Erythroblast (primary cell): ENCODE measurements at regions not wholly inside any gene's neighbourhood (a gene's known extent, or its start where the extent isn't known, plus 50 kb on each side); places are given as distances from the start of the nearest gene placed in this dataset.

Experiments used
- GATA1 ChIP-seq: IDR thresholded peaks from 2 replicates; pipeline ENCODE4 v1.6.1; 2011; ENCODE audit warnings: low read depth, mild to moderate bottlenecking, control low read depth, low read length, moderate library complexity
- POLR2A ChIP-seq: IDR thresholded peaks from 2 replicates; pipeline ENCODE4 v1.6.1; 2011; ENCODE audit warnings: mild to moderate bottlenecking, low read length

DNA sequence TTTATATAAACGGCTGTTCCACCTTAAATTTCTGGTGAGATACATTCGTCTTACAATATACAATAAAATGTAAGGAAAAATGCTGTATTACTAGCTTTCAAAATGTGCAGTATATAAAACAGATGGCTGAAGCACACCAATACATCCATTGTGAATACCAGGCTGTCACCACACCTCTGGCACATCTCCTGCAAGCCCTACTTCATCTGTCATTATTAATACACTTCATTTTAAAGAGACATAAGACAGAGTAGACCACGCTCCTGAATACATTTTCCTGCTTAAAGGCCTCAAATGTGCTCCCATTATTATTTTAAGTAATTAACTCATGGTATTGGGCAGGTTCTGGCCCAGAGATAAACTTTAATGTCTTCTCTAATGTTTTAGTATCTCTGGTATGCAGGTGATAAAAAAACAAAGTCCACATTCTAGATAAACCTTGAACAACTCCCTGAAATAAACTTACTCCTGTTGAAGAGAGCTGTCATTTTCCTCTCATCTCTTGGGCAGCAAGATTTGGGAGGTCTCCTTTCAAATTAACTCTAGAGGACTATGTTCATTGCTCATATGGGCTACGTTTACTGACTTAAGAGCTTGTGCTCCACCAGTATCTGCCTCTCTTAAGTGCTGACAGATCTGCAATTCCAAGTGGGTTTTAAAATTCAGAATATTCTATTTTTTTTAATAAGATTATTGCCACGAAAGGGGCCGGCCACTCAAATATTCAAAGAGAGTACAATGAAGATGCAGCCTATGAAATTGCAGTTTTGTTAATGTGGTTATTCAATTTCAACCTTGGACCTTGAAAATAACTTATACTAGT is 396.5 kb upstream of the SEMA3D start:
- no peak for TF ChIP-seq POLR2A
- no peak for TF ChIP-seq GATA1
